ENCODE measurements at regions not wholly inside any gene's neighbourhood (a gene's known extent, or its start where the extent isn't known, plus 50 kb on each side); places are given as distances from the start of the nearest gene placed in this dataset.

GRCh38 chr5:8376478-8376877, 507.5 kb downstream of the MTRR start:
- TF ChIP-seq CTCF (IDR thresholded peaks at IDR 0.05) (no peak), POLR2AphosphoS5 (IDR thresholded peaks at IDR 0.05) (no peak)
